Fibroblast of villous mesenchyme (primary cell): ENCODE measurements at regions not wholly inside any gene's neighbourhood (a gene's known extent, or its start where the extent isn't known, plus 50 kb on each side); places are given as distances from the start of the nearest gene placed in this dataset.

Experiments used
- DNase-seq: peaks from one replicate; pipeline ENCODE4 v3.0.0-alpha.2; 2010; ENCODE audit warnings: low read depth
- H3K4me3 ChIP-seq: 2 replicates; pipeline ENCODE4 v1.5.1; 2011; ENCODE audit warnings: low read depth, mild to moderate bottlenecking, low read length
- CTCF ChIP-seq: IDR thresholded peaks from 2 replicates; pipeline ENCODE4 v1.5.1; 2012; ENCODE audit warnings: low read depth, mild to moderate bottlenecking, low read length; ENCODE audit not compliant: insufficient read depth

GRCh38 chr1:192441492-192441891 lies 124.7 kb downstream of the RGS21 start:
- DNase-seq = no peak
- TF ChIP-seq CTCF = no peak
- H3K4me3 ChIP-seq = no peak overlapping the region

- H3K4me3 ChIP-seq = no peak overlapping the region
- TF ChIP-seq CTCF = no peak
- DNase-seq = no peak
Measured at GRCh38 chr1:192442736-192443135, 125.9 kb downstream of the RGS21 start.

GRCh38 chr1:192443616-192444015 lies 126.8 kb downstream of the RGS21 start:
- DNase-seq = no peak
- TF ChIP-seq CTCF = no peak

GRCh38 chr1:192445241-192445640 lies 128.4 kb downstream of the RGS21 start:
- DNase-seq = no peak
- H3K4me3 ChIP-seq = no peak overlapping the region
- no peak for TF ChIP-seq CTCF

More at GRCh38 chr1:192443616-192444015, 126.8 kb downstream of the RGS21 start:
- H3K4me3 ChIP-seq = no peak overlapping the region

- peak; percentile 57 for DNase-seq
- TF ChIP-seq CTCF = peak; percentile 72
- H3K4me3 ChIP-seq = no peak overlapping the region
Measured at GRCh38 chr1:192445839-192446489, 129.2 kb downstream of the RGS21 start.

- DNase-seq = no peak
- no peak for TF ChIP-seq CTCF
- H3K4me3 ChIP-seq = no peak overlapping the region
Measured at GRCh38 chr1:192448026-192448578, 127.5 kb upstream of the RGS1 start.
